ENCODE measurements at regions not wholly inside any gene's neighbourhood (a gene's known extent, or its start where the extent isn't known, plus 50 kb on each side); places are given as distances from the start of the nearest gene placed in this dataset.

GRCh38 chr2:45285771-45286390 lies 276.6 kb upstream of the SIX2 start:
- TF ChIP-seq CTCF (IDR thresholded peaks at IDR 0.05): no peak
- no peak for TF ChIP-seq POLR2A (IDR thresholded peaks at IDR 0.05)

Data from heart left ventricle (tissue), 13 donors.